Spleen (tissue), 11 donors: ENCODE measurements at regions not wholly inside any gene's neighbourhood (a gene's known extent, or its start where the extent isn't known, plus 50 kb on each side); places are given as distances from the start of the nearest gene placed in this dataset.

Source experiments
- DNase-seq: peaks from one replicate; pipeline ENCODE4 v3.0.0-alpha.2; 2020
- H3K27ac ChIP-seq, 8 donors: fragments of 200-600 bp; sonication (generic) in 7 of 8; 1 replicate in 4 of 8; 2 replicates in 4 of 8; pipeline versions ENCODE4 v1.5.0 to v1.8.0; 2016 to 2021; ENCODE audit warnings: inconsistent platforms in 4 of 8, mild to moderate bottlenecking in 4 of 8, moderate library complexity in 1 of 8
- H3K27me3 ChIP-seq, 7 donors: fragments of 200-600 bp; sonication (generic) in 6 of 7; replicated peaks in 1 of 7; 1 replicate in 4 of 7; 2 replicates in 3 of 7; pipeline versions ENCODE4 v1.5.0 to v1.8.0; 2016 to 2021; ENCODE audit warnings: inconsistent platforms in 3 of 7, mild to moderate bottlenecking in 1 of 7
- H3K36me3 ChIP-seq, 6 donors: fragments of 200-600 bp; sonication (generic) in 5 of 6; 1 replicate in 4 of 6; 2 replicates in 2 of 6; pipeline versions ENCODE4 v1.5.0 to v1.8.0; 2016 to 2021; ENCODE audit warnings: inconsistent platforms in 2 of 6
- H3K4me1 ChIP-seq, 6 donors: fragments of 200-600 bp; sonication (generic) in 5 of 6; 1 replicate in 3 of 6; 2 replicates in 3 of 6; pipeline versions ENCODE4 v1.5.0 to v1.8.0; 2016 to 2021; ENCODE audit warnings: inconsistent platforms in 3 of 6
- H3K4me3 ChIP-seq, 8 donors: fragments of 200-600 bp; sonication (generic) in 7 of 8; 1 replicate in 4 of 8; 2 replicates in 4 of 8; pipeline versions ENCODE4 v1.5.0 to v1.8.0; 2016 to 2021; ENCODE audit warnings: inconsistent platforms in 4 of 8, mild to moderate bottlenecking in 4 of 8, moderate library complexity in 2 of 8
- H3K9me3 ChIP-seq, 8 donors: fragments of 200-600 bp; sonication (generic) in 7 of 8; 1 replicate in 4 of 8; 2 replicates in 4 of 8; pipeline versions ENCODE4 v1.5.0 to v1.8.0; 2016 to 2021; ENCODE audit warnings: inconsistent platforms in 4 of 8
- POLR2A ChIP-seq, 3 donors: fragments of 450-650 bp; IDR thresholded peaks; one replicate each; pipeline ENCODE4 v1.5.1; 2017; ENCODE audit warnings: antibody characterized with exemption in 3 of 3, mild to moderate bottlenecking in 1 of 3
- POLR2AphosphoS5 ChIP-seq, 3 donors: sonication (generic); formaldehyde crosslinking; IDR thresholded peaks; one replicate each; pipeline ENCODE4 v1.5.1; 2017; ENCODE audit warnings: antibody characterized with exemption in 3 of 3
- WGBS, 5 donors: extraction: QIAGEN DNeasy Blood & Tissue Kit in 3 of 5; methylation state at CpG; one replicate each; pipeline versions ENCODE4 v1.1.5 to v1.1.7; 2013 to 2018; 5-methylcytosine and 5-hydroxymethylcytosine counted together
- intact Hi-C: fragments of 100-400 bp; cut with DNase I; formaldehyde crosslinking; loops from one replicate; pipeline ENCODE4 v1.15.0; 2023; ENCODE audit warnings: low total_unique reads
- TF ChIP-seq, protein P1 (sequence below), 11 experiments: fragments of 200-600 bp in 7 of 11; fragments of 450-650 bp in 4 of 11; sonication (generic) in 4 of 11; IDR thresholded peaks in 8 of 11; conservative IDR thresholded peaks in 3 of 11; 1 replicate in 7 of 11; 2 replicates in 4 of 11; pipeline versions ENCODE4 v1.4.0 to v1.8.0; 2016 to 2021; ENCODE audit warnings: antibody characterized with exemption in 11 of 11, inconsistent platforms in 4 of 11, mild to moderate bottlenecking in 1 of 11
- donor health status: healthy with polysubstance abuse.
- donor health status: DM: no; HTN: no; CAD: no; lungs with moderate emphysema.
- donor health status: DM: no; HTN: no; CAD: no.
- donor health status: Bipolar disorder and iron deficiency.
- donor health status: healthy.
- donor health status: DM: no; HTN: no; CAD: no.
- donor health status: DM: yes; HTN: yes; CAD: no.

DNA sequence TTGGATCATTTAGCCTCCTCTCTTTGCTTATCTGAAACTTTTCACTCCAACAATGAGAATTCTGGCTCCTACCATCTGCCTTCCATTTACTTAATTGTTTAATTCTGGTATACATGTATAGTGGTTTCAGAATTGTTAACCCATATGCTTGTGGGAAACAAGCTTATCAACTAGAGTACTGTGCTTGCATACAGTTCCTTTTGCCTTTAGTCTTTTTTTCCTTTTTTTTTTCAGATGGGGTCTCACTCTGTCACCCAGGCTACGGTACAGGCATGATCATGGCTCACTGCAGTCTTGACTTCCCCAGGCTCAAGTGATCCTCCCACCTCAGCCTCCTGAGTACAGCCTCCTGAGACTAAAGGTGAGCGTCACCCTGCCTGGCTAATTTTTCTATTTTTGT, 153.8 kb upstream of the LHX5 start:
- H3K27me3 ChIP-seq, result peaks cover 0 to 12% (median 0%) of the 10 kb centered on the region in 7 donors
- H3K4me1 ChIP-seq, result no peaks in the 10 kb centered on the region
- TF ChIP-seq, protein P1, sequence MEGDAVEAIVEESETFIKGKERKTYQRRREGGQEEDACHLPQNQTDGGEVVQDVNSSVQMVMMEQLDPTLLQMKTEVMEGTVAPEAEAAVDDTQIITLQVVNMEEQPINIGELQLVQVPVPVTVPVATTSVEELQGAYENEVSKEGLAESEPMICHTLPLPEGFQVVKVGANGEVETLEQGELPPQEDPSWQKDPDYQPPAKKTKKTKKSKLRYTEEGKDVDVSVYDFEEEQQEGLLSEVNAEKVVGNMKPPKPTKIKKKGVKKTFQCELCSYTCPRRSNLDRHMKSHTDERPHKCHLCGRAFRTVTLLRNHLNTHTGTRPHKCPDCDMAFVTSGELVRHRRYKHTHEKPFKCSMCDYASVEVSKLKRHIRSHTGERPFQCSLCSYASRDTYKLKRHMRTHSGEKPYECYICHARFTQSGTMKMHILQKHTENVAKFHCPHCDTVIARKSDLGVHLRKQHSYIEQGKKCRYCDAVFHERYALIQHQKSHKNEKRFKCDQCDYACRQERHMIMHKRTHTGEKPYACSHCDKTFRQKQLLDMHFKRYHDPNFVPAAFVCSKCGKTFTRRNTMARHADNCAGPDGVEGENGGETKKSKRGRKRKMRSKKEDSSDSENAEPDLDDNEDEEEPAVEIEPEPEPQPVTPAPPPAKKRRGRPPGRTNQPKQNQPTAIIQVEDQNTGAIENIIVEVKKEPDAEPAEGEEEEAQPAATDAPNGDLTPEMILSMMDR (IDR thresholded peaks at IDR 0.05 in 8 of 11, conservative IDR thresholded peaks at IDR 0.05 in 3 of 11), result no peak
- TF ChIP-seq POLR2AphosphoS5 (IDR thresholded peaks at IDR 0.05), result no peak
- TF ChIP-seq POLR2A (IDR thresholded peaks at IDR 0.05), result no peak
- no peak for DNase-seq
- intact Hi-C loops, result no loop called here
- peaks cover 7 to 70% (median 48%) of the 10 kb centered on the region in 8 donors for H3K9me3 ChIP-seq
- no peaks in the 10 kb centered on the region for H3K36me3 ChIP-seq
- no peak overlapping the region for H3K4me3 ChIP-seq
- 78 to 85% (median 84%) methylated on average over 2 of the region's 2 CpGs for WGBS, 5 donors
- no peak overlapping the region for H3K27ac ChIP-seq

DNA sequence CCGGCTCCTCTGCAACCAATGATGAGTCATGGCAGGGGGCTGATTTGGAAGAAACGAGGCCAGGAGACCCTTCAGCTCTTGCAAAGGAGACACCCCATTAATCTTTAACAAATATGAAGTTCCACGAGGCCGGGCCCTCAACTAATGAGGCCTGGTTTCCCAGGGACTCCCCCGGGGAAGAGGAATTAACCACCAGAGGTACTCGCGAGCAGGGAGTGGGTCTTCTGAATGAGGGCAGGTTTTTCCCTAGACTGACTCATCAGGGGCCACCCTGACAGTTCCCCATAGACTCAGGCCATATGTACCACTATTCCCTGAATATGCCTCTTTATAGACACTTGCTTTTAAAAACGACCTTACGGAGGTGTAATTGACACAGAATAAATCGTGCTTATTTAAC, 150.7 kb upstream of the LHX5 start:
- Histone ChIP-seq H3K4me1 (no peaks in the 10 kb centered on the region), H3K27ac (no peak overlapping the region), H3K4me3 (no peak overlapping the region), H3K9me3 (peaks cover 7 to 43% (median 34%) of the 10 kb centered on the region in 8 donors), H3K36me3 (no peaks in the 10 kb centered on the region), H3K27me3 (peaks cover 0 to 29% (median 0%) of the 10 kb centered on the region in 7 donors)
- DNase-seq, result no peak
- TF ChIP-seq, protein P1 (IDR thresholded peaks at IDR 0.05 in 8 of 11, conservative IDR thresholded peaks at IDR 0.05 in 3 of 11), result no peak
- TF ChIP-seq POLR2A (IDR thresholded peaks at IDR 0.05) (no peak), POLR2AphosphoS5 (IDR thresholded peaks at IDR 0.05) (no peak)
- WGBS, 5 donors, result 55 to 61% (median 58%) methylated on average over 10 of the region's 10 CpGs
- intact Hi-C loops, result no loop called here

DNA sequence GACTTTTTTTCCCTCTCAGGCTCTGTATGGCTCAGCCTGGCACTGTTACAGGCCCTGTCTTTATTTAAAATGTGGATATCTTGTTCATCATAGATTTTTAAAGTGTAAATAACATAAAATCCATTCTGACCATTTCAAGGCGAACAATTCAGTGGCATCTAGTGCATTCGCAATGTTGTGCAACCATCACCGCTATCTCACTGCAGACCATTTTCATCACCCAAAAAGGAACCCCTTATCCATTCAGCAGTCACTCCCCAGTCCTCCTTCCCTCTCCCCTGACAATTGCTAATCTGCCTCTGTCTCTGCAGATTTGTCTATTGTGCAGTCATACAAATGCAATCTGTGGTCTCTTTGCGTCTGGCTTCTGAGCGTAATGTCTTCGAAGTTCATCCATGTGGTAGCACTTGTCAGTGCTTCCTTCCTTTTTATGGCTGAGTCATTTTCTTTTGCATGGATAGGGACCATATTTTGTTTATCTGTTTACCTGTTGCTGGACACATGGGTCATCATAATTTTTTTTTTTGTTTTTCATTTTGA, 148.8 kb upstream of the LHX5 start:
- TF ChIP-seq, protein P1 (IDR thresholded peaks at IDR 0.05 in 8 of 11, conservative IDR thresholded peaks at IDR 0.05 in 3 of 11), result no peak
- TF ChIP-seq POLR2A (IDR thresholded peaks at IDR 0.05), result no peak
- Histone ChIP-seq H3K36me3 (no peaks in the 10 kb centered on the region), H3K27ac (no peak overlapping the region), H3K27me3 (peaks cover 0 to 35% (median 0%) of the 10 kb centered on the region in 7 donors), H3K4me3 (no peak overlapping the region), H3K9me3 (peaks cover under 1 to 24% (median 14%) of the 10 kb centered on the region in 8 donors), H3K4me1 (no peaks in the 10 kb centered on the region)
- intact Hi-C loops, result no loop called here
- 67 to 83% (median 67%) methylated on average over 6 of the region's 6 CpGs for WGBS, 5 donors
- DNase-seq, result no peak

DNA sequence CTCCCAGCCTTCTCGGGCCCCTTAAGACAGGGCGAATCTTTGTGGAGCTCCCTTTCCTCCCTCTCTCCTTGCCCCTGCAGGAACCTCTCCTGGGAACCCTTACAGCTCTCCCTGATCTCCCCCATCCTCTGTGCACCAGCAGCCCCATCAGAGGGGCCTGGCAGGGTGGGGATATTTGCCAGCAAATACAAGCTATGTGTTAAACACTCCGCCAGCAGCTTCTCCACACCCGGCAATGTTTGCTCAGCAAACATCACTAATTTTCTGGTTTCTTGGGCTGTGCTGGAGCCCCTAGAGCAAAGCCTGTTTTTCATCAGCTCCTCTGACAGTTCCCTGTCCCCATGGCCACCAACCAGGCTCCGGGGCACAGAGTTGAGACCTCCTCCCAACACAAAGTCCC, 147.5 kb upstream of the LHX5 start:
- DNase-seq, result no peak
- Histone ChIP-seq H3K27ac (no peak overlapping the region), H3K27me3 (peaks cover 0 to 44% (median 0%) of the 10 kb centered on the region in 7 donors), H3K4me3 (no peak overlapping the region), H3K9me3 (peaks cover 0 to 21% (median 3%) of the 10 kb centered on the region in 8 donors), H3K36me3 (no peaks in the 10 kb centered on the region), H3K4me1 (no peaks in the 10 kb centered on the region)
- intact Hi-C loops, result no loop called here
- WGBS, 5 donors, result 42 to 60% (median 50%) methylated on average over 5 of the region's 5 CpGs
- TF ChIP-seq, protein P1 (IDR thresholded peaks at IDR 0.05 in 8 of 11, conservative IDR thresholded peaks at IDR 0.05 in 3 of 11), result no peak
